HG03575 (cell line): ENCODE measurements at regions not wholly inside any gene's neighbourhood (a gene's known extent, or its start where the extent isn't known, plus 50 kb on each side); places are given as distances from the start of the nearest gene placed in this dataset.

Experiments
- ATAC-seq: cut with Tn5 transposase; IDR thresholded peaks from one replicate; pipeline ENCODE4 v1.9.1; 2021; ENCODE audit not compliant: unreplicated experiment, insufficient number of reproducible peaks, low FRiP score; ENCODE audit errors: extremely low read depth

- ATAC-seq = no peak
Observed at GRCh38 chr2:5524551-5524950, 167.6 kb upstream of the SOX11 start.

- ATAC-seq = no peak
Observed at GRCh38 chr2:5528706-5529105, 163.5 kb upstream of the SOX11 start.

DNA sequence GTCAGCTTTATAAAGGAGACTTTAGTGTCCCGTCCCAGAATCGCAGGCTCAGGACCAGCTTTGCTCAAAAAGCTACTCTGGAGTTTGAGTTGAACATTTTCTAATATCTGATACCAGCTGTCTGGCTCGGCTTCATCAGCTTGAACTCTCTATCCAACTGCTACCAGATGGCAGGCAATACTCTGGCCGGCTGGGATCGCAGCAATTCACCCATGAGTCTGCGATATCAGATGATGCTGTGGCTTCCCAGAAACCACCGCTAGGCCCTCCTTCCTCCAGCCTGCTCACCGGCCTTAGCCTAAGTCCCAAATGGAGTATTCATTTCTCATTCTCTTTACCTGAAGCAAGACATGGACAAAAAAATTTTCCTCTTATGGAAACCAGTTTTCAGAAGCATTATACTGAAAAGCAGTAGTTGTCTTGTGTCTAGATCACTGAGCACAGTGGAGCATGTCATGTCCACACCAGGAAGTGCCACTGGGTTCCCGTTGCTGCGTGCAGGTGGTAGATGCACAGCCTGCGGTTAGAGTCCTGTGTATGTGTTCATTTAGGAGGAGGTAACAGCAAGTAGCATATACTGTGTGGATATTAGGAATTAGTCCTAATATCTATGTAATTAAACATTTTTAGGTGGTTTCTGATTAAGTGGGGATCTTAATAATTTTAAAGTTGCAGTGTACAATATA is 162.0 kb upstream of the SOX11 start:
- no peak for ATAC-seq

DNA sequence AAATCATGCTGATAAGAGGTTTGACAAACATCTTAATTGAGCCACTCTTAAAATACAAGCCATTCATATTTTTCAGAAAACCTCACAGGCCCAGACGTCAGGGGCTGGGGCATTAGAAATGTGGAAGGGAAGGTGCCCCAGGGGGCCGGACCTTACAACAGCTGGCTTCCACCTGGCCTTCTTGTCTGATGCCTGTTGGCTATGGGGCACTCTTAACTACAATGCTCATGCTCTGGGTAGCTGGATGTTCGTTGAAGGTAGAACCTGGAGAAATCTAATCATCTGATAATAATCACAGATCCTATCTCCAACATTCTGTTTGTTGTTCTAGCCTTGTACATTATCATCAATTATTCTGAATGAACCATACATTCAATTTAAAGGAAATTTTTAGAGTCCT is 156.9 kb upstream of the SOX11 start:
- ATAC-seq = no peak

DNA sequence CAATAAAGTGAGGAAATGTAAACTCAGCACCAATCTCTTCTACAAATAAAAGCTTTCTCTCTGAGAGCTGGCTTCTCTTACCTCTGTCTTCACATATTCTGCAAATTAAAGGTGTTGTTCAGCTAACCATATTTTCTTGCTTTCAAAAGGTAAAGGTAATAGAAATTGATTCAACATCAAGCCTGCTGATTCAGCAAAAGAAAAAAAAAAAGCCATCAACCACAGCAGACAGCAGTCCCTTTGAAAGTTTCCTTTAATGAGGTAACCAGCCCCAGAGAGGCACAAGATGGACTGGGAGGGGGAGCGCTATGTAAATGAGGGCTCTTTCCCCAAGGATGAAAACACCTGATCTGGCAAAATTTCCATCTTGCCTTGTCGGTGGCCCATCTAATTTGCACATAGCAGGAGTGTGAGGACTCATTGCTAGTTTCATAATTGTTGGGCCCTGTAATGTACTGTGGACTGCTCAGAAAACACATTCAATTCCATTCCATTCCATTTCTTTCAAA is 154.9 kb upstream of the SOX11 start:
- no peak for ATAC-seq

DNA sequence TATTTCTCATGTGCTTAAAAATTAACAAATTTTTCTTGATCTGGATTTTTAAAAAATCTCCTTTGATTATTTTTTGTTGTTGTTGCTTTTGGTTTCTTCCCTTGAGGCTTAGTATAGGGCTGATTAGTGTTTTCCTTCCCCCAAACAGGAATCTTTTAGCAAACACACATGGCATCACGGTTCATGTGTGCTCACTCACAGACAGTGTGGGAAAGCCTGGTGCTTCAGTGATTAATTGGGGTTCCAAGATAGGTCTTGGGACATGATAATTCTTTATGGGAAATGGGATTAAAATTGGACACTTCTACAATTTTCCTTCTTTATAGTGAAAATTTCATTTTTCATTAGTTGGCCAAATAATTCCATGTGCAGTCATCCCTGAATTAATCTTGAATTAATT is 153.9 kb upstream of the SOX11 start:
- no peak for ATAC-seq

DNA sequence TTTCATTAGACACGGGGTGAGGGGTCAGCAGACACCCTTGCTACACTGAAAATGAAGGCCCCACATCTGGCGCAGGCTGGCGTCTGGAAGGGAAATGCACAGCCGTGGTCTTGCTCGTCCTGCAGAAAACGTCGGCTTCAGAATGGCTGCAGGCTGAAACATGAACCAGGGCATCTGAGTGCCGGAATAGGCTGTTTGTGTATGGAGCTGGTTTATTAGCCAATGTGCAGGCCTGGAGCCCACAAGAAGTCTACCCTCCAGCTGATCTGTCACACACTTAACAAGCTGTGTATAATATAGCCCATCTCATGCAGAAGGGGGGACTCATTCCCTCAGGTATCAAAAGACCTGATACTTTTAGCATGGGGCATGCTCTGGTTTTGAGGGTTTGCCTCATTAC is 153.4 kb upstream of the SOX11 start:
- no peak for ATAC-seq

DNA sequence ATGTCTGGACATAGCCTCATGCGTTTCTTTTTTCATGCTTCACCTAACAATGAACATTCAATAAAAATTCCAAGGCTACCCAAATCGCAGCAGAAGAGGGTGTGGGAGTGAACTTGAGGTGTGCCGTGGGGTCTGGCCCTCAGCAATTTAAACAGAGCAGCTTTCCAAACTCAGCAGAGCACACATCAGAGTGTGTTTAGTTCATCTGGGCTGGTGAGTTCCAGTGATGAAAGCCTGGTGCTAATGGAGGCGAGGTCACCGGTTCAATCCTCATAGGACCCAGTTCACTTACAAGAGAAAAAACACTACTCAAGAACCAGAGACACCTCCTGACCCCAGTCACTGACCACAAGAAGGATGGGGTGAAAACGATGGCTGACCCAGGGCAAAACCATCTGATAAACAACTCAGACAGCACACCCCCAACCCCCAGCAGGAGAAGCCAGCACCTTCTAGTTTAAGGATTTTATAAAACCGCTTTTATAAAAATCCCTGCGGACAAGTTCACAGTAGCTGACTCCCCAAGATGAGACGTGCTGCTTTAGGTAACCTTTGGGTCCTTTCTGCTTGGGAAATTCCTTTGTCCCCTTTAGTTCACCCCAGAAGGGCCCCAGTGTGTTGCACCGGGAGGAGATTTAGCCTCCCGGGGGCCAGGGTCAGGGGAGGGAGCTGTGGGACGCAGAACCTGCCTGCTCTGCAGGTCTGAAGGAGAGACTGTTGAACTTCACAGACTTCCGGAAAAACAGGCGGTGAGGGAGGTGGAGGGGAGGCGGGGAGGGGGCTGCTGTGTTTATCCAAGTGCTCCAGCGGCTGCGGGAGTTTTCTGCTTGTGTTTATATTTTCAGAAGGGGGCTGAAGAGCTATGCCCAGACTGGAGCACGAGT is 152.7 kb upstream of the SOX11 start:
- no peak for ATAC-seq

DNA sequence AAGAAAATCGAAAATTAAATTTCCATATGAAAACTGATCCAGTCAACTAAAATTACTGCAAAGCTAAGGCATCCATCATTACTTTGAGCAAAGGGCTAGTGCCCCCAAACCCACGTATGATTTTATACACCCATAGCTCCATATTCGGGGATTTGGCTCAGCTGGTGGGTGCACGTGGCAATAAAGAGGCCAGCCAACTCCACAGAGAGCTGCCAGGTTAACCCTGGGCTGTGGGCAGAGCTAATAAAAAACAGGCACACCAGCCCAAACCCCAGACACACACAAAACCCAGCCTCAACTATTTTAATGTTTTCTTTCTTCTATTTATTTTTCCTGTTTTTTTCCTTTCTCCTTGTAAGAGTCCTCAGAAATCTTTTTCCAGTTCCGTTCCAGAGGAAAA is 151.3 kb upstream of the SOX11 start:
- no peak for ATAC-seq

GRCh38 chr2:5544205-5544786 is 147.9 kb upstream of the SOX11 start:
- ATAC-seq = no peak

- ATAC-seq = no peak
Observed at GRCh38 chr2:5546181-5546580, 146.0 kb upstream of the SOX11 start.

GRCh38 chr2:5548991-5549715 is 143.0 kb upstream of the SOX11 start:
- no peak for ATAC-seq

DNA sequence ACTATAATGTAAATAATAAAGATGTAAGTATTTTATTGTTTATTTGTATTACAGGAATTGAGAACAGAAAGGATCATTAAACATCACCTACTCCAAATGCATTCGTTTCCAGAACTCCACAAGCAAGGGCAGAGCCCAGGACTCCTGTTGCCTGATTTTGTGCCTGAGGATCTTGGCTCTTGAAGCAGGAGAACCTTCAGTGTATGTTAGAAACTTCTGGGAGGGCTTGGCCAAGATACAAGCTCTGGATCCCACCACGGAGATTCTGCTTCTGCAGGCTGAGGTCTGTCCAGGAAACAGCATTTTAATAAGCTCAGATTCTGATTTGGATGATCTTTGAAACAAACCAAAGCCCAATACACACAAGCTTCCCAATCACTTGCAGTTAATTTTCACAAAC is 142.4 kb upstream of the SOX11 start:
- ATAC-seq = no peak

DNA sequence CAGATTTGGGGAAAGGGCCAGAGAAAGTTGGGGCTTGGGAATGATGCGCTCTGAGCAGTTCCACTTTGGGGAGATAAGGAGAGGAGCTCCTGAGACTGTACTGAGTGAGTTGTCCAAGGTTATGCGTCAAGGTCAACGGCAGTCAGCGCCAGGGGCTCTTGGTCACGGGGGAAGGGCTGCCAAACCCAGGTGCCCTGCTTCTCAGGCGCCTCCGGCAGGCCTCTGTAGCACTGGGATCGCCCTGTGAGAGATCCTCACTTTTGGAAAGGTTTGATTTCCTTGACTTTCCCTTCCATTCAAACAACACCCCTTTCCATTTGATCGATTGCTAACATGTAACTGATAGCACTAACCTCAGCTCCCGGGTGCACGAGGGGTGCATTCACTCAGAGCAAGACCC is 136.5 kb upstream of the SOX11 start:
- ATAC-seq = no peak

- no peak for ATAC-seq
Observed at GRCh38 chr2:5561006-5561405, 131.2 kb upstream of the SOX11 start.

DNA sequence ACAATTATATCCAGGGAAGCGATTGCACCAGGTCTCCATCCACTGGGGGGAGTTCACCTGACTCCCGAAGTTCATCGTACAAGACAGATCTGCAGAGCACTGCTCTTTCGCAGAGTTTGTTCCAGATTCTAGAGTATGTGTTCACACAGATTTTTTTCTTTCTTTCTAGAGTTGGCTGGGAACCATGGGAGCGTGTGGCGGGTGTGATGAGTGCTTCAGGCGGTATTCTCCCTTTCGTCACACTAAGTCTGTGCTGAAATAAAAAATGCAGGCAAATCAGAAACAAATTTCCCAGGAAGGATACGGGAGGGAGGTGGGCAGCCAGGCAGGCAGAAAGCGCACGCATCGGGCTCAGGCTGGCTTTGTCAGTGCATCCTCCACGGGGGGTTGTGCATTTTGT is 129.8 kb upstream of the SOX11 start:
- no peak for ATAC-seq

DNA sequence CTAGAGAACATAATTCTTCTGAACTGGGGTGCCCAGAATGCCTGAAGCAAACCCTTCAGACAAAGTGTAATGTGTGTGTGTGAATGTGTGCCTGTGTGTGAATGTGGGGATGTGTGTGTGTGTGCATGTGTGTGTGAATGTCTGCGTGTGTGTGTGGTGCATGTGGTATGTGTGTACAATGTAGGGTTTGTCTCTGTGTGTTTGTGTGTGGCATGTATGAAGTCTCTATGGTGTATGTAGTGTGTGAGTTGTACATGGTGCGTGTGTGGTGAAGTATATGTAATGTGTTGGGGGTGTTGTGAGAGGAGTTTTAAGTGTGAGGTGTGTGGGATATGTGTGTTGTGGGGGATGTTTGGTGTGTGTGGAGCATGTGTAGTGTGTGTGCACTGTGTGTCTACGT is 129.3 kb upstream of the SOX11 start:
- no peak for ATAC-seq

GRCh38 chr2:5563411-5563810 is 128.8 kb upstream of the SOX11 start:
- ATAC-seq = no peak

DNA sequence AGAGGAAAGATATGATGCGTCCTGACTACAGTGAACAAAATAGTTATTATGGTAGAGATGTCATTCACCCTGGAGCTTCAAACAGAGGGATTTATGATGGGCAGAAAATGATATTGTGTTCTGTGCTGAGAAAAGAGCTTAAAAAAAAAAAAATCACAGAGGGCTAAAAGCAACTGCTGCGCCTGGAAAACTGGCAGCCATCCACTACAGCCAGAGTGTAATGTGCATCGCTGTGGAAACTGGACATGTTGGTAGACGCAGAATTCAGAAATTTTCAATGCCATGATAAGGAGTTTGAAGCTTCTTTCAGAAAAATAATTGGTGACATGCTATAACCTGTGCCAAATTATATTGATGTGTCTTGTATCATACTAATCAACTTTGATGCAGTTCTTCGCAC is 122.9 kb upstream of the SOX11 start:
- ATAC-seq = no peak
